Renal pelvis (tissue), 1 donor: ENCODE measurements at regions not wholly inside any gene's neighbourhood (a gene's known extent, or its start where the extent isn't known, plus 50 kb on each side); places are given as distances from the start of the nearest gene placed in this dataset.

Experiments used
- DNase-seq: peaks from one replicate; pipeline ENCODE4 v3.0.0-alpha.2; 2013

DNA sequence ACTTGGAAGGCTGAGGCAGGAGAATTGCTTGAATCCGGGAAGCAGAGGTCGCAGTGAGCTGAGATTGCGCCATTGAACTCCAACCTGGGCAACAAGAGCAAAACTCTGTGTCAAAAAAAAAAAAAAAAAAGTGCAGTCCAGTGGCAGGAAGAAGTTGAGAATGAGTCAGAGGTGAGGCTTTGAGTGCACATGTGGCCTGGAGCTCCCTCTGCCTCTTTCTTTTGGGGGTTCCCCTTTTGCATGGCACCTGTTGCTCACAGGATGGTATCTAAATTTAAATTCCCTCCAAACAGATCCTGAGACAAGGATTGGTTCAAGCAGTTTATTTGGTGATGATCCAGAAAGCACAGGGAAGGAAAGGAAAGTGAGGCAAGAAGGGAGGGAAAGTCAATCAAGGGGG lies 151.4 kb upstream of the STX18 start:
- DNase-seq = no peak

DNA sequence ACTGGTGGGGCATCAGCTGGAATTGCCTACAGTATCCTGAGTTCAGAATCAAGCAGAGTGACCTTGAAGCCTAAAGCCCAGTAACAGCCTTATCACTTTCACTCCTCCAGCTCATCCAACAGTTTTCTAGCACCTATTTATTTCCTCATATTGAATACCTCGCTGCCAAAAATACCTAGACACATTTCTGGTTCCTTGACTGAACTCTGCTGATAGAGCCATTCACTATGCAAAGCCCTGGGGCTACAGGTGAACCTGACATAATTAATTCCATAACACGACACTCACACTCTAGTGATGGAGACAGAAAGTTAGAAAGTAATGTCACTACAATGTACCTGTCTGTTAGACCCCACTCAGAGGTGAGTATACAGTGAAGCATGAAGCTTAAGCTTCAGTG lies 149.0 kb upstream of the STX18 start:
- no peak for DNase-seq

DNA sequence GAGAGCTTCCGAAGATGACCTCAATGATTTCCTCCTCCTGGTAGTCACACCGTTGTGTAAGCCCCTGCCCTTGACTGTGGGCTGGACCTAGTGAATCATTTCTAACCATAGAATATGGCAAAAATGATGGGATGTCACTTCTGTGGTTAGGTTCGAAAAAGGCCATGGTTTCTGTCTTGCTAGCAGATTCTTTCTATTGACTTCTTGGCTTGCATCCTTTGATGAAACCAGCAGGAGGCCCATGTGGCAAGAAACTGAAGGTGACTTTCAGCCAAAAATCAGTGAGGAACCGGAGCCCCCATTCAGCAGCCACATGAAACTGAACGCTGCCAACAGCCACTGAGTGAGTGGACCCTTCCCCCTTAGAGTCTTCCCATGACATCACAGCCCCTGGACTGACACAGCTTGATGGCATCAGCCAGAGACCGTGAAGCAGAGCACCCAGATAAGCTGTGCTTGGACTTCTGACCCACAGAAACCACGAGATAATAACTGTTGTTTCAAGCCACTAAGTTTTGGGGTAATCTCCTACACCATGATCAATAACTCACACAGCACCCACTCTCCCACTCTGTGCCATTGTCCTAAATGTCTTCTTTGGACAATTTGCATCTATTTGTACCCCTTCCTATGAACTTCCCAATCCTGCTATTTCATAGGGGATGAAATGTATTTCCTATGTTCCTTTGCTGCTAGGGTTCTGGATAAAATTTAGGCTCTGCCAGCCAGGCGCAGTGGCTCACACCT lies 148.0 kb upstream of the STX18 start:
- no peak for DNase-seq

- DNase-seq = no peak
Observed at GRCh38 chr4:4687935-4688727, 146.3 kb upstream of the STX18 start.

DNA sequence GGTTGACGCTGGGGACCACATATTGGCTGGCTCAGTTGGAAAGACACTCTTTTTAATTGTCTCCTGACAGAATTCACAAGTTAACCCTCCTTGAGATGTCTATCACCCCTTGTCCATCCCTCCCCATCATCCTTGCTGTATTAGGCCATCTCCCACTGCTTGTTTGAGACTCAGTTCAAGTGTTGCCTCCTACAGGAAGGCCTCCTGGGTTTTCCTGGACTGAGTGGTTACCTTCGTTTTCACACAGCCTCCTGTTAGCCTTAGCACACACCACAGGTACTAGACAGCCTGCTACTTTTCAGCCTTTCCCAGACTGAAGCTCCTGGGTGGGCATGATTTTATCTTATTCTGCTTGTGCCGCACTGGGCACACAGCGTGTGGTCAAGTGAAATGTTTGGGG lies 145.3 kb upstream of the STX18 start:
- DNase-seq = no peak

- DNase-seq = no peak
Observed at GRCh38 chr4:4685810-4686795, 144.3 kb upstream of the STX18 start.

DNA sequence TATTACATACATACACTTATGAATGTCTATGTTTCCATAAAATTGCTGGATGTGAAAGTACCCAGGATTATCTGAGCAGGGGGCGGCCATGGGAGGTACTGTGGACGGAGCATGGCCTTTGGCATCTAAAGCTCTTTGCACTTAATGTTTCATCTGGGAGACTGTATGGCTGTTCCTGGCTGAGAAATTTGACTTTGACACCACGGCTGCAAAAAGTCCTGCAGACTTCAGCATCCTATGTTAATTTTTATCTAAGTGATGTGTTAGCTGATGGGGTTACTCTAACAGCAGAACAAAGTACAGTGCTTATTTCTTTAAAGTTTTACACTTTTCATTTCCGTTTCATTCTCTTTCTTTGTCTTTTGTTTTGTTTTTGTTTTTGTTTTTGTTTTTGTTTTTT lies 139.8 kb upstream of the STX18 start:
- no peak for DNase-seq

DNA sequence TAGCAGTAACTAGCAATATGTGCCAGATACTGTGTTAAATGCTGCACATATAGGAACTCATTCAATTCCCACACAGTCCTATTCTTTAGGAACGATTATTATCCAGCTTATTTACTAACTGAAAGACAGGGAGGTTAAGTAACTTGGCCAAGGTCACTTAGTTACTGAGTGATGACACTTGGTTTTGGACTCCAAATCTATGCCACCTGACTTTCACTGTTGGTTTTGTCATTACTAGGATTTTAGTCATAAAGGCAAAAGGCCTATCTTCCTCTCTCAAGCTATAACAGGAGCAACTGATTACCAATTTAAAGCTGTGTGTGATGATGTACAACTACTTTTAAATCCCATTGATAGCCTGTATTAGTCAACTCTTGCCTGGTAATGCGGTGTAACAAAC lies 138.9 kb upstream of the STX18 start:
- no peak for DNase-seq

DNA sequence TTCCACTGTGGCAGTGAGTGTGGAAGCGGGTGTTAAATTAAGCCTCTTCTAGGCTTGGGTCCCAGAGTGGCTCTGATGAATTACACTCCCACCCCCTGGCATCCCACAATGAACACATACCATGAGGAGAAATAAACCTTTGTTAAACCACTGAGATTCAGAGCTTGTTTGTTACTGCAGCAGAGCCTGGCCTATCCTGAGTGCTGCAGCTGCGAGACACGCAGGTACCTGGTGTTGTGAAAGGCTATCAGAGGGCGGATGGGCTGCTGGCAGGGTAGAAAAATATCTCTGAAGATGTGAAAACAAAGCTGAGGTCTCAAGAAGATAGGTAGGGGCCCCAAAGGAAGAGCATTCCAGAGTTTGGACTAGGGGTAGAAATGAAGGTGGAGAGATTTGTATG lies 138.4 kb upstream of the STX18 start:
- no peak for DNase-seq

DNA sequence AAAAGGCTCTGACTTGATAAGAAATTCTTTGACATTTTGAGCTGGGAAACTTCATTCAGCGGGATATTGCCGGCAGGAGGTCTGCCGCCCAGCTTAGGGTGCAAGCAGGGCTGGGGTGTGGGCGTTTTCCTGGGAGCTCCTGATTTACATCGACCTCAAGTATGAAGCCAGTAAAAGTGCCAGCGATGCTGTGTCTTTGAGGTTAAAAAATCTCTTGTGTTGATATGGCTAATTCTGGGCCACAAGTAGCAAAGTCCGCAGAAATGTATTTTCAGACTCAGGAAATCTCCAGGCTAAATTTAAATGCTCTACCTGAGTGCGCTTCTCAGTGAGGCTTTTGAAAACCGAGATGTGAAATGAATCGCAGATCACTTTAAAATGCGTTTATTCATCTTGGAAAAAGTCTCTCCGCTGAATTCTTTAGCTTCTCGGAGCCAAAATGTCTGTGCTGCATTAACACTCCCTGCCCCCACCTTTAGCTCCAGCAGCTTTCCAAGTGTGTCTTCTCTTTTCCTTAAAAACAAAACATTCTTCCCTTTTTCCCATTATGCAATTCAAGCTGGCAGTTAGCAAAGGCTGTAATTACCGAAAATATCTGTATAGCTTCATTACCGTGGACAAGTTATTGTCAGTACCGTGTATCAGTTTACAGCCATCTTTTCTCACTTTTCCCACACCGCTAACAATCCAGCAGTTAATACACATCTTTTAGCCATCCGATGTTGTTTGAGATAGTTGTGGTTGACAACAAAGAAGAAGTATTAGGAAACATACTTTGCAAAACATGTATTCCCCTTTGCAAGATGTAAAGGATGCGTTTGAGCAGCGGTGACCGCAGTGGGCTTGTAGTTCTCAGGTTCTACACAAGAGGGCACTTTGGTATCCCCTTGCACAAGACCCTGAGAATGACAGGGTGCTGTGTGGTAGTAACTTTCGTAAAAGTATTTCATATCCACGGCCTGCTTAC lies 136.0 kb upstream of the STX18 start:
- no peak for DNase-seq

DNA sequence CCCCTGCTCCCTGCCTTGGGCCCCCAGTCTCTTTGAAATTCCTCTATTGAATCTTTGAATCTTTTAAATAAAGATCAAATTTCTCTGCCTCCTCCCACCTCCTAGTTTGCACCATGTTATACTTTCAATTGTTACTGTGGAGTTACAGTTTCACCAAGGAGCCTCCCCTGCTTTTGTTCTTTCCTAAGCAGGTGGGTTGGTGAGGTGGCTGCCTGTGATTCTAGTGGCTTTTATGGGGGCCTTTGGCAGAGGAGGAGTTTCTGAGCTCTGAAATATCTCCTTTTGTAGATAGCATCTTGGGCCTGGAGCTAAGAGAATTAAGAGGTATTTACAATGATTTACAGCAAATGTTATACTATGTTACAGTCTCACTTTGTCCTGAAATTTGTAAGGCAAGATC lies 133.8 kb upstream of the STX18 start:
- DNase-seq = no peak

GRCh38 chr4:4675051-4675581 lies 133.3 kb upstream of the STX18 start:
- DNase-seq = no peak

- no peak for DNase-seq
Observed at GRCh38 chr4:4673070-4673469, 131.2 kb upstream of the STX18 start.

DNA sequence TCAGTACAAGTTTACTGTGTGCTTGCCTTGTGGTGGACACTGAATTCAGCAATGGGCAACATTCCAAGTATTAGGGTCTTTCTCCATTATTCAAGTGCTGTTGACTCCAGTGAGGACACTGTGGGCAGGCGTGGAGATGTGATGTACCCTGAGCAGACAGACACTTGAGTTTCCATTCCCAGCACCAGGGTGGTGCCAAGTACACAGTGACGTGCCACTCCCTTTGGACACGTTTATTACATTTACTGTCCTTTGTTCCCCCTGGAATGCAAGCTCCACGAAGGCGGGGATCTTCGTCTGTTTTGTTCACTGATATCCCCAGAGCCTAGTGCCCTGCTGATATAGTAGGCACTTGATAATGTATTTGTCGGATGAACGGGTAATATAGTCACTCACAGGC lies 130.6 kb upstream of the STX18 start:
- DNase-seq = no peak

- no peak for DNase-seq
Observed at GRCh38 chr4:4671774-4672349, 130.0 kb upstream of the STX18 start.

DNA sequence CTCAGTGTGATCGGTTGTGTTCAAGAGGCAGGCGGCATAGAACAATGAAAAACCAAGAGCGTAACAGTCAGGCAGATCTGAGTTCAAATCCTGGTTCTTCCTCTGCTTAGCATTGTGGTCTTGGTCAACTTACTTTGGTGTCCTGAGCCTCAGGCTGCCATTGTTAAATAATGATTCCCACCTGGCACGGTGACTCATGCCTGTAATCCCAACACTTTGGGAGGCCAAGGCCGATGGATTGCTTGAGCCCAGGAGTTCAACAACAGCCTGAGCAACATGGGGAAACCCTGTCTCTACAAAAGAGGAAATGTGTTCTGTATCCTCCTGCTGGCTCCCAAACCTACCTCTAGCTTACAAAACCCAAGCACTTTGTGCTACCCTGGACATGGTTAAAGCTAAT lies 129.0 kb upstream of the STX18 start:
- DNase-seq = no peak

GRCh38 chr4:4668355-4669210 lies 126.7 kb upstream of the STX18 start:
- DNase-seq = no peak

GRCh38 chr4:4667622-4668081 lies 125.8 kb upstream of the STX18 start:
- DNase-seq = no peak
